Superior temporal gyrus (tissue), 1 donor: ENCODE measurements at regions not wholly inside any gene's neighbourhood (a gene's known extent, or its start where the extent isn't known, plus 50 kb on each side); places are given as distances from the start of the nearest gene placed in this dataset.

ENCODE experiments used
- DNase-seq: peaks from one replicate; pipeline ENCODE4 v3.0.0-alpha.2; 2016; ENCODE audit errors: extremely low spot score

DNA sequence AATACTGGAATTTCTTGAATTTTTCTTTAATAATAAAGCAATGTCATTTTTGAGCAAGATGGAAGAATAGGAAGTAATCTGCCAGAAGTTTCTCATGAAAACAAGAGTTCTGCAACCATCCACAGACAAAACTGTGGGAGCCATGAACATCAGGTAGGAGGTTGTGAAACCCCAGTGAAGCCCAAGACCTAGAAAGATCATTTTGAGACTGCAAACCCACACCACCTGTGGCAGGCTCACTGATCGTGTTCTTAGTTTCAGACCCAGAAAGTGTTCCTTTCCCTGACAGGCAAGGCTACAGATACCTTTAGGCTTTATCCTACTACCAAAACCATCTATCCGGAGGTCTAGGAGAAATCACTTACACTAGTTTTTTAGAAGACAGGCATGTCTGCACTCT lies 2189.8 kb upstream of the PCDH20 start:
- DNase-seq, result no peak

DNA sequence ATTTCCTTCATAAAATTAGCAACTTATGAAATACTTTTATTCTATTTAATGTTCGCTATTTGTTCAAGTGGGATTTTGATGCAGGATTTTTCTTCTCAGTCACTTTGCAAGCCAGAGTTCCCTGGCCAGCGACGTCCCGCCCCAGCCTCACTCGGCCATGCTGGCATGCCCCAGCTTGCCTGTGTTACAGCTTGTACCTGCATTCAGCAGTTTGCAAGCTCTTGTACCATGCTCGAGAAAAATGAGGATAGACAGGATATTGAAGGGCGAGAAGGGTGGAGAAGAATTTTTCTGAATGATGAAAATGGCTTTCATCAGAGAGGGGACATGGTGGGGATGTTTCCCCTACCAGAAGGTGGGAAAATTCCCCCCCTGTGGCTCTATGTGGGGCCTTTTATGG lies 2180.2 kb upstream of the PCDH20 start:
- DNase-seq, result no peak

- DNase-seq, result no peak
Observed at GRCh38 chr13:63586467-63586866, 2170.8 kb upstream of the PCDH20 start.

- no peak for DNase-seq
Observed at GRCh38 chr13:63578796-63579195, 2163.1 kb upstream of the PCDH20 start.

GRCh38 chr13:63567031-63567430 lies 2151.4 kb upstream of the PCDH20 start:
- DNase-seq, result no peak

- no peak for DNase-seq
Observed at GRCh38 chr13:63554157-63554556, 2138.5 kb upstream of the PCDH20 start.

DNA sequence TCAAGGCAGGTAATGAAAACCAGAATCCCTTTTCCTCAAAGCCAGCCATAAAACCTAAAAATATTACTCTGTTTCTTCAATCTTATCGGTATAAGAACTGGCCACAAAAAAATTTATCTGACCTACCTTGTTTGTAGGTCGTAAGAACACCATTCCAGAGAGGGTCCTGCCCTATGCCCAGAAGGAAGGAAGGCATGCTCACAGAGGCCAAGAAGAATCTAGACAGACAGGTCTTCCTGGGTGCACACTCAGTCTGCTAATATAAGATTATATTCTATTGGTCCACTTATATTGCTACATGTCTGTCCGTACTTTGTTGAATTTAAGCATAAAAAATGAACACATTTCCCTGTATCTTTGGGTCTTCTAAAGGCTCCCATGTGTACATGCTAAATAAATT lies 2136.1 kb upstream of the PCDH20 start:
- no peak for DNase-seq

DNA sequence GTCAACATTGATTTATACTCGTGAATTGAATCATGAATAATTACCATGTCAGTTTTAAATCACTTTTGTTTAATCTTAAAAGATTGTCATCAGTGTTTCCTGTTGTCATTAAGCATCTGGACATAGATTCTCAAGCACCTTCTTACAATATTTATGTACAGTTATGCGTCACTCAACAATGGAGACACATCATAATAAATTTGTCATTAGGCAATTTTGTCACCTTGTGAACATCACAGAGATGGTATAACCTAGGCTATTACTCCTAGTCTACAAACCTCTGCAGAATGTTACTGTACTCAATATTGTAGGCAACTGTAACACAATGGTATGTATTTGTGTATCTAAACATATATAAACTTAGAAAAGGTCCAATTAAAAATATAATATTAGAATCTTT lies 2130.9 kb upstream of the PCDH20 start:
- DNase-seq, result no peak

DNA sequence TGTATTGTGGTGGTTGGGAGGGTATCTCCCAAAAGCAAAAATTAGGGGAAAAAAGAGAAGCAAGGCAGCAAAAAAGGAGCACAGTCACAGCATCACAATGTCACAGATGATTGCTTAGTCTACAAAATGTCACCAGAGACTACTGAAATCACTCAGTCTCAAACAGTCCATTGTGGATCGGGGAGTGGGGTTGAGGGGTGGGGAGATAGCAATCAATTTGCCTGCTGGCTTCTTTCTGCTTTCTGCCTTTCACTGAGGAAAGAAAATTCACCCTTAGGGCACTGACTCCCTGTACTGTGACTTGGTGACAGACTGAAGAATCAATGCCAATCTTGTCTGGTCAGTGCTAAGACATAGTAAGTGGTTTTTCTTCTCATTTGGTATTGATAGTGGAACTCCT lies 2127.1 kb upstream of the PCDH20 start:
- DNase-seq, result no peak

DNA sequence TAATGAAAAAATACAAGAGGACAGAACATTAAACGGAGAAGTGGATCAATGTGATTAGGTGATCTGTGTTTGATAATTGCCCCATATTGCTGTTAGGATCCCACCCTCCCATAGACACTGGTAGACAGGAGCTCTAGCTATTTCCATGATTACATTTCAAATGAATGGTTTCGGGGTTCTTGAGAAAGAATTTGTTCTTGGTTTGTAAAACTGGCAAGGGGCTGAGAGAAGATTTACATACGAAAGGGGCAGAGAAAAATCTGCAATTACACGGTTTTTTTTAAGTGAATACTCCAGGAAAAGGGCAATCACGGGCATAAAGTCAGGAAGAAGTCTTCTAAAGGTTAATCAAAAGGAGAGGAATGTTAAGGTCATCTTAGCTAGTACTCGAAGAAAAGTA lies 2125.7 kb upstream of the PCDH20 start:
- no peak for DNase-seq

DNA sequence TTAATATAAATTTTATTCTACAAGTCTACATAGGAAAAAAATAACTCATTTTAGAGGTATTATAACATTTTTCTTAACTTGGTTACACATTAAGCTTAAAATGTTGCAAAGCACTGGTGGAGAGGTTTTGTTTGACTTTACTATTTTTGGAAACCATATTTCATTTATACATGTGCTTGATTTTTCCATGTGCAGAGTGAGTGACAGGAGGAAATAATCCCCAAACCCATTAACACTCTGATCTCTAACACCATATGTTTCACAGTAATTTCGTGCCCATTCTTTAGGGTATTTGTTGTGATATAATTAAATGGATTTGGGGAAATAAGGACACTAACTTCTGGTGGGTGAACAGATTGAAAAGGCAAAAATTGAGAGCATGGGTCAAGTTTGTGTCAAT lies 2124.4 kb upstream of the PCDH20 start:
- DNase-seq, result no peak

GRCh38 chr13:63517371-63517770 lies 2101.7 kb upstream of the PCDH20 start:
- no peak for DNase-seq

- DNase-seq, result no peak
Observed at GRCh38 chr13:63516124-63516523, 2100.5 kb upstream of the PCDH20 start.

DNA sequence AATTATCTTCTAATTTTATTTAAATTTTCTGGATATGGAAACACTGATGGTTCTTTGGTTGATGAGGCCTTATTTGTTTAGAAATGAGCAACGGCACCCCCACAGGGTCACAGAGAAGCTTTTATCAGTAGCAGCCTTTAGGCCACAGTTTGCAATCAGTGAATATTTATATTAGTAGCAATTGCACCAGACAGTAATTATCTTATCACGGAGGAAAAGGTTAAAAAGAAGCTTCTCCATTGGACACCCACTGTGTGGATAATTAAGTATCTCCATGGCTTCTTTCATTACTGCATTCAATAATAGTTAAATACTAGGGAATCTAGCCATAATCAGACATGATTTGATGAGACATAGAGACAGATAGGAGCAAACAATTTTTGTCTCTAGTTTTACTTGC lies 2099.2 kb upstream of the PCDH20 start:
- no peak for DNase-seq

DNA sequence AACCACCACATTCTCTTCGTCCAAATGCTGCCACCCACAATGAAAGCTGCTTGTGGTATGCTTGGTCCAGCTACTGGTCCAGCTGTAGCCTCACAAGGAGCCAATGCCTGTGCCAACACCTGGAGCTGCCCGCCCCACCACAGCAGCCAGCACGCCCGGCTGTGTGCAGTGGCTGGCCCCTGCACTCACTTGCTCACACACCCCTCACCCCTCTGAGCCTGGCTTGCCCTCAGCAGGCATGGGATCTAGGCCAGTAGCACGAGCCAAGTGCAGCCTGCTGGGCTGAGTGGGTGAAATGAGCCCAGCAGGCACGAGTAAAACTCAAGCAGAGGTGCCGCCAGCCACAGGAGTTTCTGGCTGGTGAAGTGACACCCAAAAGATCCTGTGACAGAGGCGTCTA lies 2096.4 kb upstream of the PCDH20 start:
- no peak for DNase-seq

DNA sequence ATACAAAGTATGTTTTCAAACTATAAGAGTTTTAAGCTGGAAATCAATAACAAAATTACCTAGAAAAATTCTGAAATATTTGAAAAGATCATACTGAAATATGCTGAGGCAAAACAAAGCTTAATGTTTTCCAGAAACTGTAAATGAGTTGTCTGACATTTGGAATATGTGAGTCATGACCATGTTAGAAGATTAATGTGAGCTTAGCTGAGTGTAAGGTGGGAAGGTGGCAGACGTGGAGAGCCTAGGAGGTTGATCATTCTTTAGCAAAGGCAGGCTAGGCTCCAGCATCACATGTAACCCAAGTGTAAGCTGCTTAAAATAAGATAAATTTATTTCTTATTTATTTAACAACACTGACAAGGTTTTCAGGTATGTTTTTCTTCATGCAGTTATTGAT lies 2086.1 kb upstream of the PCDH20 start:
- no peak for DNase-seq

- DNase-seq, result no peak
Observed at GRCh38 chr13:63497601-63498000, 2082.0 kb upstream of the PCDH20 start.

GRCh38 chr13:63492604-63493003 lies 2077.0 kb upstream of the PCDH20 start:
- no peak for DNase-seq

- no peak for DNase-seq
Observed at GRCh38 chr13:63490149-63490548, 2074.5 kb upstream of the PCDH20 start.

GRCh38 chr13:63481334-63481733 lies 2065.7 kb upstream of the PCDH20 start:
- DNase-seq, result no peak

DNA sequence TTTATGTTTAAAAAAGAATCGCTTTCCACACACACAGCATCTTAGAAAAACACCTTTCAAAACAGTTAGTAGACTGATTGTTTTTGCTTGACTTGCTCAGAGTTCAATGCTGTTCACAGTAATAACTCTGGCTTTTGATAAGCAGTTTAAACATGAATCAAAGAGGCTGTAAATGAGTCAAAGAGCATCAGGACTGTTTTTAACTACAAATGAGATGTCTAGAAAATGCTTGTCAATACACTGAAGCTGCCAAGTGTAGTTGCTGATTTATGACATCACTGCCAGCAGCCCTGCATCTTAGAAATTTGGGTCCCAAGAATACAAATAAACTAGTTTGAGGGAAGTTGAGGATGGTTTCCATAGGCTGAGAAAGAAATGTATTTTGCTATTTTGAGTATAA lies 2057.1 kb upstream of the PCDH20 start:
- DNase-seq, result no peak

- DNase-seq, result no peak
Observed at GRCh38 chr13:63463782-63464610, 2048.3 kb upstream of the PCDH20 start.

GRCh38 chr13:63460462-63461090 lies 2044.9 kb upstream of the PCDH20 start:
- no peak for DNase-seq

- DNase-seq, result no peak
Observed at GRCh38 chr13:63457186-63457585, 2041.5 kb upstream of the PCDH20 start.
